Anterior cingulate cortex (tissue), 58 donors: ENCODE measurements at regions not wholly inside any gene's neighbourhood (a gene's known extent, or its start where the extent isn't known, plus 50 kb on each side); places are given as distances from the start of the nearest gene placed in this dataset.
A peak's percentile ranks its signal among the peaks of the same experiment; 100 is the strongest.

Source experiments
- DNase-seq, 58 donors: peaks; one replicate each; lab custom pipeline; 2025; lab: John Stamatoyannopoulos, UW

GRCh38 chr15:37165395-37165794 is 65.0 kb upstream of the MEIS2 start:
- DNase-seq = no peak

- no peak for DNase-seq
These were observed 66.1 kb upstream of the MEIS2 start for GRCh38 chr15:37166402-37166801.

GRCh38 chr15:37181339-37181738 is 81.0 kb upstream of the MEIS2 start:
- no peak for DNase-seq

GRCh38 chr15:37199545-37199944 is 99.2 kb upstream of the MEIS2 start:
- peak in 1 of 58 donors; percentile 6 for DNase-seq

GRCh38 chr15:37203050-37203449 is 102.7 kb upstream of the MEIS2 start:
- DNase-seq = no peak

- DNase-seq = no peak
These were observed 104.3 kb upstream of the MEIS2 start for GRCh38 chr15:37204692-37205091.

GRCh38 chr15:37206690-37207089 is 106.3 kb upstream of the MEIS2 start:
- no peak for DNase-seq

GRCh38 chr15:37208146-37209040 is 108.0 kb upstream of the MEIS2 start:
- no peak for DNase-seq

GRCh38 chr15:37209041-37209363 is 108.7 kb upstream of the MEIS2 start:
- DNase-seq = no peak

GRCh38 chr15:37217567-37217966 is 117.2 kb upstream of the MEIS2 start:
- DNase-seq = no peak

GRCh38 chr15:37218351-37218916 is 118.1 kb upstream of the MEIS2 start:
- DNase-seq = no peak

GRCh38 chr15:37219211-37219701 is 118.9 kb upstream of the MEIS2 start:
- no peak for DNase-seq

GRCh38 chr15:37220949-37221670 is 120.8 kb upstream of the MEIS2 start:
- DNase-seq = no peak

GRCh38 chr15:37221671-37222145 is 121.4 kb upstream of the MEIS2 start:
- no peak for DNase-seq

GRCh38 chr15:37223089-37223488 is 122.7 kb upstream of the MEIS2 start:
- DNase-seq = no peak

GRCh38 chr15:37229855-37230619 is 129.7 kb upstream of the MEIS2 start:
- DNase-seq = no peak

GRCh38 chr15:37245358-37245757 is 145.0 kb upstream of the MEIS2 start:
- no peak for DNase-seq

- DNase-seq = no peak
These were observed 145.7 kb upstream of the MEIS2 start for GRCh38 chr15:37246065-37246464.

GRCh38 chr15:37246856-37247255 is 146.5 kb upstream of the MEIS2 start:
- no peak for DNase-seq

- DNase-seq = no peak
These were observed 148.9 kb upstream of the MEIS2 start for GRCh38 chr15:37249249-37249648.

GRCh38 chr15:37252530-37252929 is 152.2 kb upstream of the MEIS2 start:
- DNase-seq = no peak
